Ovary (tissue), 3 donors: ENCODE measurements at regions not wholly inside any gene's neighbourhood (a gene's known extent, or its start where the extent isn't known, plus 50 kb on each side); places are given as distances from the start of the nearest gene placed in this dataset.

ENCODE experiments used
- EP300 ChIP-seq: sonication (generic); formaldehyde crosslinking; IDR thresholded peaks from one replicate; pipeline ENCODE4 v1.6.1; 2017; ENCODE audit warnings: antibody characterized with exemption
- POLR2A ChIP-seq: fragments of 450-650 bp; IDR thresholded peaks from one replicate; pipeline ENCODE4 v1.6.1; 2017; ENCODE audit warnings: antibody characterized with exemption, mild to moderate bottlenecking, moderate library complexity
- TF ChIP-seq, protein P1 (sequence below), 3 donors: fragments of 450-650 bp in 2 of 3; fragments of 200-600 bp in 1 of 3; IDR thresholded peaks; one replicate each; pipeline versions ENCODE4 v1.5.1 to v1.8.0; 2016 to 2022; ENCODE audit warnings: antibody characterized with exemption in 3 of 3, mild to moderate bottlenecking in 1 of 3
- donor health status: DM: no; HTN: no; CAD: no.

DNA sequence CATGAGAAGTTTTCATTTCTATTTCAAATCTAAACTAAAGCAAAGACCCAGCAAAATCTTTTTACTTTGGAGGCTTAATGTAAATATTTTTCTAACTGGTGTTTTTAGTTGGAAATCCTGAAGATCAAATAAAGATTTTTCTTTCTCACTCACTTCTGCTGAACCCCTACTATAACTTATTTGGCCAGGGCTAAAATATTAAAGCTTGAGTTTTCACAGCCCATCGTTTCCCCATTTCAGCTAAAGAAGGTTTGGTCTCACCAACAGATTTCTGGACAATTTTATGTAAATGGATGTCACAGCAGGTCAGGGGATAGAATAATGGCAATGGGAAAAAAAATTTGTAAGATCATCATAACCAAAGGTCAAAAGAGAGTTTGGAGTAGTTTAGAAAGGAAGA, 92.7 kb upstream of the DCN start:
- TF ChIP-seq, protein P1, sequence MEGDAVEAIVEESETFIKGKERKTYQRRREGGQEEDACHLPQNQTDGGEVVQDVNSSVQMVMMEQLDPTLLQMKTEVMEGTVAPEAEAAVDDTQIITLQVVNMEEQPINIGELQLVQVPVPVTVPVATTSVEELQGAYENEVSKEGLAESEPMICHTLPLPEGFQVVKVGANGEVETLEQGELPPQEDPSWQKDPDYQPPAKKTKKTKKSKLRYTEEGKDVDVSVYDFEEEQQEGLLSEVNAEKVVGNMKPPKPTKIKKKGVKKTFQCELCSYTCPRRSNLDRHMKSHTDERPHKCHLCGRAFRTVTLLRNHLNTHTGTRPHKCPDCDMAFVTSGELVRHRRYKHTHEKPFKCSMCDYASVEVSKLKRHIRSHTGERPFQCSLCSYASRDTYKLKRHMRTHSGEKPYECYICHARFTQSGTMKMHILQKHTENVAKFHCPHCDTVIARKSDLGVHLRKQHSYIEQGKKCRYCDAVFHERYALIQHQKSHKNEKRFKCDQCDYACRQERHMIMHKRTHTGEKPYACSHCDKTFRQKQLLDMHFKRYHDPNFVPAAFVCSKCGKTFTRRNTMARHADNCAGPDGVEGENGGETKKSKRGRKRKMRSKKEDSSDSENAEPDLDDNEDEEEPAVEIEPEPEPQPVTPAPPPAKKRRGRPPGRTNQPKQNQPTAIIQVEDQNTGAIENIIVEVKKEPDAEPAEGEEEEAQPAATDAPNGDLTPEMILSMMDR (IDR thresholded peaks at IDR 0.05) = no peak
- TF ChIP-seq POLR2A = no peak
- no peak for TF ChIP-seq EP300
